IgD-negative memory B cell (primary cell): ENCODE measurements at regions not wholly inside any gene's neighbourhood (a gene's known extent, or its start where the extent isn't known, plus 50 kb on each side); places are given as distances from the start of the nearest gene placed in this dataset.

Experiments used
- H3K27ac Mint-ChIP-seq, 3 donors: one replicate each; pipeline ENCODE4 v1.8.0; 2020 to 2022; ENCODE audit warnings: mild to moderate bottlenecking in 3 of 3, mixed read lengths in 3 of 3, moderate library complexity in 1 of 3
- H3K27me3 Mint-ChIP-seq: one replicate; pipeline ENCODE4 v1.8.0; 2021; ENCODE audit warnings: mixed read lengths
- H3K36me3 Mint-ChIP-seq: one replicate; pipeline ENCODE4 v1.8.0; 2020; ENCODE audit warnings: mild to moderate bottlenecking, mixed read lengths
- H3K4me1 Mint-ChIP-seq, 3 donors: one replicate each; pipeline ENCODE4 v1.8.0; 2020 to 2022; ENCODE audit warnings: mixed read lengths in 3 of 3, mild to moderate bottlenecking in 1 of 3
- H3K4me3 Mint-ChIP-seq, 4 donors: one replicate each; pipeline ENCODE4 v1.8.0; 2020 to 2022; ENCODE audit warnings: mild to moderate bottlenecking in 4 of 4, mixed read lengths in 4 of 4, moderate library complexity in 3 of 4
- H3K9me3 Mint-ChIP-seq, 3 donors: one replicate each; pipeline ENCODE4 v1.8.0; 2020 to 2021; ENCODE audit warnings: mixed read lengths in 3 of 3, mild to moderate bottlenecking in 1 of 3

DNA sequence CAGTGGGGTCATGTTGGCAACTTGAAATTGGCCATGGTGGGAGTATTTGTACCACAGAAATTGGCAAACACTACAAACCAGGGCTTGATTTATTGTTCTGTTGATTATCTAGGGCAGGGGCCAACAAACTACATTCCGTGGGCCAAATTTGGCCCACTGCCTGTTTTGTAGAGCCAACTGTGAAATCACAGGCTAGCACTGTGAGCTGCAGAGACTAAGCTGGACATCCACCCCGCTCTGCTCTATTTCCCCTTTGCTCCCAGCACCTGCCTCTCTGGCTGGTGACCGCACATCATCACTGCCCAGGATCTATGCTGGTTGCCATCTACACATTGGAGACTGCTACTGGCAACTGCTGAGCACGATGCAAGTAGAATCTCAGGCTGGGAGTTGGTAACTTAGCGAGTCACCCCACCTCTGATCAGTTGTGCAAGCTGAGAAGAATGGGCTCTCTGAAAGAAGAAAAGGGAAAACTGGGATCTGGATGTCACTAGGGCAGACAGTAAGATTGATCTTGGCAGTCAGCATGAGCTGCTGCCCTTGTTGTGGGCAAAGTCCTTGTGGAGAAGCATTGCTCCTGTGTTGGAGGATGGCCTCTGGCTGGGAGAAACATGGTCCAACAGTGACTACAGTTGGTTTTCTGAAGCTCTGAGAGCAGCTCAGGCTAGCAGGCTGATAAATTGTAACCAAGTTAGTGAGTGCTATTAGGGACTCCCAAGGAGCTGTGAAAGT is 144.7 kb upstream of the RAD23B start:
- Mint-ChIP-seq H3K9me3 (no peaks in the 10 kb centered on the region), H3K4me1 (no peaks in the 10 kb centered on the region), H3K36me3 (no peaks in the 10 kb centered on the region), H3K4me3 (no peak overlapping the region), H3K27me3 (peaks cover 13% of the 10 kb centered on the region), H3K27ac (peak overlapping the region in 1 of 3 donors; percentile 4)

- no peaks in the 10 kb centered on the region for H3K4me1 Mint-ChIP-seq
- H3K27ac Mint-ChIP-seq: no peak overlapping the region
- H3K4me3 Mint-ChIP-seq: no peak overlapping the region
- no peaks in the 10 kb centered on the region for H3K9me3 Mint-ChIP-seq
- peaks cover 9% of the 10 kb centered on the region for H3K27me3 Mint-ChIP-seq
- H3K36me3 Mint-ChIP-seq: no peaks in the 10 kb centered on the region
Measured at GRCh38 chr9:107141967-107142366, 141.1 kb upstream of the RAD23B start.

DNA sequence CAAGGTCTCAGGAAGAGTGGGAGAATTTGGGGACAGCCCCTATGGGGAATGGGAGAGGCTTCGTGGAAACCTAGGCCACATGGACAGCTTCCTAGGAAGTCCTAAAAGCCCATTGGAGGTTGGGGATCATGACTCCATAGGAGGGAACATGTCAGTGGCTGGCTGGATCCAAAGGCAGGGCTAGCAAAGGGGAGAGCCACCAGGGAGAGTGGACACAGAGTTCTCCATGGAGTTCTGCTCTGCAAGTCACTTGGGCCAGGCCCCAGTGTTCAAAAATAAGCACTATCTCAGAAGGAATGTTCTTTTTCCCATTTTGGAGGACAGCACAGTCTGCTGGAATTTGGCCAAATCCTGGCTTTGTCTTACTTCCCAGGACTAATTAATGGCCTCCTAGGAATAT is 140.6 kb upstream of the RAD23B start:
- Mint-ChIP-seq H3K4me3 (no peak overlapping the region), H3K27ac (no peak overlapping the region), H3K9me3 (no peaks in the 10 kb centered on the region), H3K4me1 (no peaks in the 10 kb centered on the region), H3K27me3 (peaks cover 9% of the 10 kb centered on the region), H3K36me3 (no peaks in the 10 kb centered on the region)

DNA sequence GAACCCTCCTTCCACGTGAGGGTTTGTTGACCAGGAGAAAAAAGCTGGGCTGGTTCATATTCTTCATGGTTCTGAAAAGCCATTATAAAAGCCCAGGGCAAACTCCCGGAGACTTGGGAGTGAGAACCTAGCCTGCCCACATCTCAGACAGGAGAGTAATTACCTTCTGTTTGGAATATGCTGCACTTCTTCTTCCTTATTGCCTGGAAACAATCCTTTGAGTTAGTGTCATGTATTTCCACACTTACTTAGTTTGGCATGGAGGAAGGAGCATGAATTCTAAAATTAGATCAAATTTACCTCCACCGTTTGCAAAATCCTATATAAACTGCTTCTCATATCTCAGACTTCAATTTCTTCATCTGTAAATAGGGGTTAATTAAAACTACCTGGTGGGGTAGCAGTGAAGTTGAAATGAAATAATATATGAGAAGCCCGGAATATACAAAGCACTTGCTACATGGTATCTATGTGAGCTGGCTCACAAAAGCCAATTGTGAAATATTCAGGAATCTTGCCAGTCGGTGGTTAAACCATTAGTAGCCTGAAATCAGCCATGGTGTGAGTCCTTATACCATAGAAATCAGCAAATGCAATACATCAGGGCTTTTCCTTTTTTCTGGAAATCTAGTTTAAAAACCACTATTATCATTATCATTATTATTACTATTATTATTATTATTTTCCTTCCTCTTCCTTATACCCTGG is 140.0 kb upstream of the RAD23B start:
- H3K27ac Mint-ChIP-seq: no peak overlapping the region
- H3K27me3 Mint-ChIP-seq: peaks cover 9% of the 10 kb centered on the region
- no peaks in the 10 kb centered on the region for H3K4me1 Mint-ChIP-seq
- no peaks in the 10 kb centered on the region for H3K9me3 Mint-ChIP-seq
- no peak overlapping the region for H3K4me3 Mint-ChIP-seq
- H3K36me3 Mint-ChIP-seq: no peaks in the 10 kb centered on the region

- Mint-ChIP-seq H3K27ac (no peak overlapping the region), H3K36me3 (no peaks in the 10 kb centered on the region), H3K4me1 (no peaks in the 10 kb centered on the region), H3K4me3 (no peak overlapping the region), H3K9me3 (peaks cover 0 to 3% (median 0%) of the 10 kb centered on the region in 3 donors), H3K27me3 (peaks cover 5% of the 10 kb centered on the region)
Measured at GRCh38 chr9:107144475-107144874, 138.6 kb upstream of the RAD23B start.

DNA sequence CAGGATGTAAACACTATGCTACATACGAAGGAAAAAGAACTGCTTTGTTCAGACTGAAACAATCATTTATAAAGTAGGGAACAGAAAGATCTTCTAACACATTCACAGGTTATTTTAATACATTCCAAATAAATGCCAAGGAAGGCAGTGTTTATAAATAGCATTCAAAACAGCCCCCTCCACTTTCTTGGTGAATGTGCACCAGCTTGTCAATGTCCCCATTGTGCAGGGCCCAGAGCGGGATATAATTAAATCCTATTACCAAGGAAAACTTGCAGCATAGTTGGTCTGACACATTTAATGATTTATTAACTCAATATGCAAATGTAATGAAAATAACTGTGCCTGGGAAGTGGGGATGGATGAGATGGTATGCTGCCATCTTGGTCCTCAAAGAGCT is 135.9 kb upstream of the RAD23B start:
- peak overlapping the region in 1 of 4 donors; percentile 3 for H3K4me3 Mint-ChIP-seq
- no peak overlapping the region for H3K27ac Mint-ChIP-seq
- no peaks in the 10 kb centered on the region for H3K4me1 Mint-ChIP-seq
- no peaks in the 10 kb centered on the region for H3K36me3 Mint-ChIP-seq
- peaks cover 4% of the 10 kb centered on the region for H3K27me3 Mint-ChIP-seq
- peaks cover 0 to 10% (median 3%) of the 10 kb centered on the region in 3 donors for H3K9me3 Mint-ChIP-seq

GRCh38 chr9:107148216-107148615 is 134.9 kb upstream of the RAD23B start:
- H3K27ac Mint-ChIP-seq: no peak overlapping the region
- H3K4me1 Mint-ChIP-seq: no peaks in the 10 kb centered on the region
- H3K4me3 Mint-ChIP-seq: no peak overlapping the region
- H3K9me3 Mint-ChIP-seq: peaks cover 0 to 10% (median 3%) of the 10 kb centered on the region in 3 donors
- no peaks in the 10 kb centered on the region for H3K36me3 Mint-ChIP-seq
- H3K27me3 Mint-ChIP-seq: peaks cover 7% of the 10 kb centered on the region

DNA sequence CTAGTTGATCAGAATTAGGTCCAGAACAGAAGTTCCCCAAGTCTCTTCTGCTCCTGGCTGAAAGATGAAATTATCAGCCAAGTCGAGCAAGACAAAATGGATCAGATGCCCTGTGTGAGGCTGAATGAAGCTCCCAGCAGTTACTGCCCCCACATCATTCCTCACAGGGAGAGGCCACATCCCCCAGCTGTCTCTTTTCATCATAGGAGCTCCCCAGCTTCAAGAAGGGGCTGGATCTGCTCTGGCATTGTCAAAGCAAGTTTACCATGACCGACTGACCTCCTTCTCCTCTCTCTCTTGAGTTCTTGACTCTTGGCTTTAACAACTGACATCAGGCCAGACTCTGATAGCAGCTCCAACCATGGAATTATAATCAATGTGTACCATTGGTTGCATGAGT is 133.3 kb upstream of the RAD23B start:
- no peak overlapping the region for H3K4me3 Mint-ChIP-seq
- H3K4me1 Mint-ChIP-seq: no peaks in the 10 kb centered on the region
- H3K9me3 Mint-ChIP-seq: peaks cover 0 to 10% (median 3%) of the 10 kb centered on the region in 3 donors
- peaks cover 7% of the 10 kb centered on the region for H3K27me3 Mint-ChIP-seq
- no peak overlapping the region for H3K27ac Mint-ChIP-seq
- H3K36me3 Mint-ChIP-seq: no peaks in the 10 kb centered on the region

- H3K36me3 Mint-ChIP-seq: no peaks in the 10 kb centered on the region
- H3K9me3 Mint-ChIP-seq: peaks cover 0 to 10% (median 3%) of the 10 kb centered on the region in 3 donors
- H3K4me3 Mint-ChIP-seq: no peak overlapping the region
- no peaks in the 10 kb centered on the region for H3K4me1 Mint-ChIP-seq
- no peak overlapping the region for H3K27ac Mint-ChIP-seq
- H3K27me3 Mint-ChIP-seq: peaks cover 10% of the 10 kb centered on the region
Measured at GRCh38 chr9:107153336-107153735, 129.7 kb upstream of the RAD23B start.

GRCh38 chr9:107154291-107154690 is 128.8 kb upstream of the RAD23B start:
- peak overlapping the region in 1 of 4 donors; percentile 22 for H3K4me3 Mint-ChIP-seq
- peaks cover 11% of the 10 kb centered on the region for H3K27me3 Mint-ChIP-seq
- no peaks in the 10 kb centered on the region for H3K36me3 Mint-ChIP-seq
- no peak overlapping the region for H3K27ac Mint-ChIP-seq
- H3K4me1 Mint-ChIP-seq: no peaks in the 10 kb centered on the region
- H3K9me3 Mint-ChIP-seq: peaks cover 0 to 10% (median 0%) of the 10 kb centered on the region in 3 donors

DNA sequence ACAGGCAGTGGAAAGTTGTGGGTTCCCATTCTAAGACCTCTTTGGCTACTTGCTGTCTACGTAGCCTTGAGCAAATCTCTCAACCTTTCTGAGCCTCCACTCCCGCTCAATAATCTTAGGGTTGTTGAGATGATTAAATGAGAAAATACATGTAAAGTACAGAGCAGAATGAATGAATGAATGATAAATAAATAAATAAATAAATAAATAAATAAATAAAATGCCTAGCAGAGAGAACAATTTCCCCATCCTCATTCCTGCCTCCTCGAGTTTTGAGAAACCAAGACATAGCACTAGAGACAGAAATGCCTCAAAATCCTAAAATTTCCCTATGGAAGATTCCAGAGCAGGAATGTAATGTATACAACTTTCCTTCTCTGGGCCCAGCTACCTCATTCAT is 128.3 kb upstream of the RAD23B start:
- no peak overlapping the region for H3K4me3 Mint-ChIP-seq
- H3K9me3 Mint-ChIP-seq: peaks cover 0 to 10% (median under 1%) of the 10 kb centered on the region in 3 donors
- H3K4me1 Mint-ChIP-seq: no peaks in the 10 kb centered on the region
- no peak overlapping the region for H3K27ac Mint-ChIP-seq
- no peaks in the 10 kb centered on the region for H3K36me3 Mint-ChIP-seq
- H3K27me3 Mint-ChIP-seq: peaks cover 12% of the 10 kb centered on the region

- Mint-ChIP-seq H3K36me3 (no peaks in the 10 kb centered on the region), H3K27me3 (peaks cover 12% of the 10 kb centered on the region), H3K9me3 (peaks cover 0 to 8% (median 2%) of the 10 kb centered on the region in 3 donors), H3K4me3 (no peak overlapping the region), H3K27ac (no peak overlapping the region), H3K4me1 (no peaks in the 10 kb centered on the region)
Measured at GRCh38 chr9:107155244-107155817, 127.7 kb upstream of the RAD23B start.

DNA sequence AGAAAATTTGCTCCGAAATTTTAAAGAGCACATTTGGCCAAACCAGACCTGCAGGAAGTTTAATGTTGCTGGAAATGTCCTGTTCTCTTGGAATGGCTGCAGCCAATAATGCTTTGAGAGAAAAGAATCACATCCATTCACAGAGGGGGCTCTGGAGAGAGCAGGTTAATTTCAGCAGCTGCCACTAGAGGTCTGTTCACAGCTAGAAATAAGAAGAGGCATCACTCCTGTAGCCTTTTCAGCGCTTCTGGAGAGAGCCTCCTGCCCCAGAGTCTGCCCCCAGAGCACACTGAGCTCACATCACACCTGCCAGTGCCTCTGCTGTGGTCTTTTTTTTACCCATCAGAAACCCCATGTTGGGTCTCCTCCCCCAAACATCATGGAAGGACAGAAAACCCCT is 124.8 kb upstream of the RAD23B start:
- Mint-ChIP-seq H3K4me3 (no peak overlapping the region), H3K27me3 (peaks cover 8% of the 10 kb centered on the region), H3K36me3 (no peaks in the 10 kb centered on the region), H3K27ac (no peak overlapping the region), H3K9me3 (peaks cover 0 to 2% (median 0%) of the 10 kb centered on the region in 3 donors), H3K4me1 (no peaks in the 10 kb centered on the region)

DNA sequence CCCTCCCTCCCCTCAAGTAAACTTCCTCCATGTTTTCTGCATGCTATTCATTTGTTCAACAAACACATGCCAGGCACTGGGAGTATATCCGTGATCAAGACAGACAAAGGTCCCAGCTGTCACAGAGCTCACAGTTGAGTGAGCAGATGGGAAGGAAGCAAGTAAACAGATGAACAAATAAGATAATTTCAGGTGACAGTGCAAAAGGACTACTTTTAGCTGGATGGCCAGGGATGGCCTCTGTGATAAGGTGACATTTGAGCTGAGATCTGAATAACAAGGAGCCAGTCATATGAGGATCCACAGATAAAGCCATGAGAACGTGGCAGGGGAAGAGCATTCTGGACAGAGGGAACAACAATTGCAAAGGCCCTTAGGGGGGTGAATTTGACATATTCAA is 121.7 kb upstream of the RAD23B start:
- Mint-ChIP-seq H3K4me1 (no peaks in the 10 kb centered on the region), H3K9me3 (peaks cover 0 to 3% (median 2%) of the 10 kb centered on the region in 3 donors), H3K36me3 (no peaks in the 10 kb centered on the region), H3K4me3 (no peak overlapping the region), H3K27ac (no peak overlapping the region), H3K27me3 (peaks cover 12% of the 10 kb centered on the region)

- Mint-ChIP-seq H3K36me3 (no peaks in the 10 kb centered on the region), H3K9me3 (peaks cover 0 to 3% (median 2%) of the 10 kb centered on the region in 3 donors), H3K27ac (no peak overlapping the region), H3K4me3 (no peak overlapping the region), H3K27me3 (peaks cover 10% of the 10 kb centered on the region), H3K4me1 (no peaks in the 10 kb centered on the region)
Measured at GRCh38 chr9:107163370-107163769, 119.7 kb upstream of the RAD23B start.
